OCI-LY3 (cell line): ENCODE measurements at regions not wholly inside any gene's neighbourhood (a gene's known extent, or its start where the extent isn't known, plus 50 kb on each side); places are given as distances from the start of the nearest gene placed in this dataset.
"Not testable (repeated sequence)": the region's sequence is repeated elsewhere in the genome, so short reads cannot be mapped to it uniquely, and the experiment has no call there.

Experiments
- H2AFZ ChIP-seq: fragments of 200-600, 300-600 bp; shearing (Covaris generic); 2 replicates; pipeline ENCODE4 v1.6.0; 2014; ENCODE audit warnings: antibody characterized with exemption, low read depth, low read length
- H3K27ac ChIP-seq: fragments of 200-600, 300-600 bp; sonication (generic); 2 replicates; pipeline ENCODE4 v1.5.1; 2014; ENCODE audit warnings: mild to moderate bottlenecking, low read length, moderate library complexity, mixed read lengths
- H3K27me3 ChIP-seq: fragments of 200-600, 300-600 bp; sonication (generic); 2 replicates; pipeline ENCODE4 v1.6.1; 2014; ENCODE audit warnings: low read depth, low read length, mixed read lengths
- H3K36me3 ChIP-seq: fragments of 200-600, 300-600 bp; sonication (generic); replicated peaks from 2 replicates; pipeline ENCODE3; 2014; ENCODE audit warnings: low read depth, low read length, mixed read lengths
- H3K4me1 ChIP-seq: fragments of 300-600, 200-600 bp; sonication (generic); 2 replicates; pipeline ENCODE4 v1.6.1; 2014; ENCODE audit warnings: low read length, mixed read lengths
- H3K4me2 ChIP-seq: fragments of 200-600, 300-600 bp; sonication (generic); 2 replicates; pipeline ENCODE4 v1.6.1; 2014; ENCODE audit warnings: low read length, mixed read lengths
- H3K4me3 ChIP-seq: fragments of 300-600, 200-600 bp; sonication (generic); 2 replicates; pipeline ENCODE4 v1.5.1; 2014; ENCODE audit warnings: antibody characterized with exemption, mild to moderate bottlenecking, low read length, moderate library complexity
- H3K79me2 ChIP-seq: fragments of 300-600, 200-600 bp; shearing (Covaris generic); 2 replicates; pipeline ENCODE4 v1.6.1; 2014; ENCODE audit warnings: mild to moderate bottlenecking, low read length, mixed read lengths
- H3K9ac ChIP-seq: fragments of 300-600, 200-600 bp; shearing (Covaris generic); 2 replicates; pipeline ENCODE4 v1.6.0; 2014; ENCODE audit warnings: mild to moderate bottlenecking, low read length, moderate library complexity
- H3K9me3 ChIP-seq: fragments of 200-600, 300-600 bp; shearing (Covaris generic); 2 replicates; pipeline ENCODE4 v1.6.1; 2014; ENCODE audit warnings: low read length, mixed read lengths; ENCODE audit not compliant: insufficient read depth
- H4K20me1 ChIP-seq: fragments of 200-600, 300-600 bp; sonication (generic); 2 replicates; pipeline ENCODE4 v1.6.1; 2016; ENCODE audit warnings: low read length, mixed read lengths; ENCODE audit not compliant: insufficient read depth
- EZH2phosphoT487 ChIP-seq: fragments of 200-600 bp; shearing (Covaris generic); IDR thresholded peaks from 2 replicates; pipeline ENCODE4 v1.6.1; 2018; ENCODE audit warnings: antibody characterized with exemption, mixed run types, low read depth
- TF ChIP-seq, protein P1 (sequence below): fragments of 200-600, 300-600 bp; sonication (generic); IDR thresholded peaks from 2 replicates; pipeline ENCODE4 v1.5.1; 2014; ENCODE audit warnings: antibody characterized with exemption, low read length, low read depth

DNA sequence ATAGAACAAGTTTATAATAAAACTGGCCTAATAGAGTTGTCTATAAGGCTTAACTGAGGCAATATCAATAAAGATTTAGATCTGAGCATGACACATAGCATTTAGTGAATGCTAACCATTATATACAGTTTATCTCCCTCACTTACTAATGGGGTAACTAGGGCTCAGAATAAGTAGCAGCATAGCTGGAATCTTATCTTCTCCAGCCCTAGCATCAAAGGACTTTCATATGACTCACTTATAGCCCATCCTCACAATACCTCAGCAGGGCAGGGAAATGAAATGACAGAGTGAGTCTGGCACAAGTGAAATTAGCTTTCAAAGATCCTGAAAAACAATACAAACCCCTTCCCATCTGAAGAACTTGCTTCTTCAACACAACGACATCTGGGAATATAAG lies 362.9 kb downstream of the KIF20B start:
- no peaks in the 10 kb centered on the region for H4K20me1 ChIP-seq
- no peak overlapping the region for H3K27ac ChIP-seq
- no peaks in the 10 kb centered on the region for H3K79me2 ChIP-seq
- no peak overlapping the region for H3K4me3 ChIP-seq
- H3K36me3 ChIP-seq: no peaks in the 10 kb centered on the region
- H2AFZ ChIP-seq: no peak overlapping the region
- TF ChIP-seq EZH2phosphoT487: no peak
- TF ChIP-seq, protein P1, sequence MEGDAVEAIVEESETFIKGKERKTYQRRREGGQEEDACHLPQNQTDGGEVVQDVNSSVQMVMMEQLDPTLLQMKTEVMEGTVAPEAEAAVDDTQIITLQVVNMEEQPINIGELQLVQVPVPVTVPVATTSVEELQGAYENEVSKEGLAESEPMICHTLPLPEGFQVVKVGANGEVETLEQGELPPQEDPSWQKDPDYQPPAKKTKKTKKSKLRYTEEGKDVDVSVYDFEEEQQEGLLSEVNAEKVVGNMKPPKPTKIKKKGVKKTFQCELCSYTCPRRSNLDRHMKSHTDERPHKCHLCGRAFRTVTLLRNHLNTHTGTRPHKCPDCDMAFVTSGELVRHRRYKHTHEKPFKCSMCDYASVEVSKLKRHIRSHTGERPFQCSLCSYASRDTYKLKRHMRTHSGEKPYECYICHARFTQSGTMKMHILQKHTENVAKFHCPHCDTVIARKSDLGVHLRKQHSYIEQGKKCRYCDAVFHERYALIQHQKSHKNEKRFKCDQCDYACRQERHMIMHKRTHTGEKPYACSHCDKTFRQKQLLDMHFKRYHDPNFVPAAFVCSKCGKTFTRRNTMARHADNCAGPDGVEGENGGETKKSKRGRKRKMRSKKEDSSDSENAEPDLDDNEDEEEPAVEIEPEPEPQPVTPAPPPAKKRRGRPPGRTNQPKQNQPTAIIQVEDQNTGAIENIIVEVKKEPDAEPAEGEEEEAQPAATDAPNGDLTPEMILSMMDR: no peak
- H3K27me3 ChIP-seq: no peaks in the 10 kb centered on the region
- H3K9ac ChIP-seq: no peak overlapping the region
- no peaks in the 10 kb centered on the region for H3K4me1 ChIP-seq
- H3K9me3 ChIP-seq: no peaks in the 10 kb centered on the region
- no peak overlapping the region for H3K4me2 ChIP-seq

DNA sequence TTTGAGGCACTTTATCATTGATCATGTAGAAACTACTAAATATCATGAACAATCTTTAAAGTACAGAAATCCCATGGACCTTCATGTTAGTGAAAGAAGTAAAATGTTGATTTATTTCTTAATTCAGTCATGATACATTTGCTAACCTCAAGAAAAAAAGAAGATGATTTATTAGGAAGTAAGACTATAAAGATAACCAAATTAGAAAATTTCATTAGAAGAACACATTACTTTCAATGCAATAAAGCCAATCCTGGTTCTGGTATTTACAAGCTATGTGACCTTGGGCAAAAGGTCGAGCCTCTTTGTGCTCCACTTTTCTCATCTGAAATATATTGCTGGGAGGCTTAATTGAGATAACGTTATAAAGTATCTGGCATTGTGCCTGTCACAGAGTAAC lies 365.0 kb downstream of the KIF20B start:
- H3K36me3 ChIP-seq: no peaks in the 10 kb centered on the region
- TF ChIP-seq, protein P1: no peak
- TF ChIP-seq EZH2phosphoT487: no peak
- no peaks in the 10 kb centered on the region for H3K27me3 ChIP-seq
- H3K4me2 ChIP-seq: no peak overlapping the region
- H2AFZ ChIP-seq: no peak overlapping the region
- H3K4me1 ChIP-seq: no peaks in the 10 kb centered on the region
- no peak overlapping the region for H3K27ac ChIP-seq
- no peaks in the 10 kb centered on the region for H3K9me3 ChIP-seq
- H4K20me1 ChIP-seq: no peaks in the 10 kb centered on the region
- H3K79me2 ChIP-seq: no peaks in the 10 kb centered on the region
- no peak overlapping the region for H3K9ac ChIP-seq
- no peak overlapping the region for H3K4me3 ChIP-seq

DNA sequence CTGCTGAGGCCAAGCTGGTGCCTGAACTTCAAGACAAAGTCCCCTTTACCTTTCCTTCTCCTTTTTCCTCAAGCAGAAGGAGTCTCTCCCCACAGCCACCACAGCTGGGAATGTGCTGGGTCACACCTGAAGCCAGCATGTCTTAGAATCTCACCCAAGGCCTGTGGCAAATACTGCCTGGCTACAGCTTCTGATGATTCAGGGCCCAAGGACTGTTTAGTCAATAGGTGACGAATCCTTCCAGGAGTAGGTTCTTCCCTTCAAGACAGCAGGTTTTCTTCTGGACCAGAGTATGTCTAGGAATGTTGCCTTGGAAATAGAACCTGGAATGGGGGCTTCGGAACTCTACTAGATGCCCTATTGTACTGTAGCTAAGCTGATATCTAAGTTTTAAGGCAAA lies 374.6 kb downstream of the KIF20B start:
- no peaks in the 10 kb centered on the region for H4K20me1 ChIP-seq
- H3K4me3 ChIP-seq: no peak overlapping the region
- TF ChIP-seq, protein P1: no peak
- TF ChIP-seq EZH2phosphoT487: no peak
- H2AFZ ChIP-seq: no peak overlapping the region
- no peaks in the 10 kb centered on the region for H3K27me3 ChIP-seq
- H3K36me3 ChIP-seq: no peaks in the 10 kb centered on the region
- H3K79me2 ChIP-seq: no peaks in the 10 kb centered on the region
- H3K27ac ChIP-seq: no peak overlapping the region
- no peaks in the 10 kb centered on the region for H3K4me1 ChIP-seq
- H3K9me3 ChIP-seq: no peaks in the 10 kb centered on the region
- H3K4me2 ChIP-seq: no peak overlapping the region
- no peak overlapping the region for H3K9ac ChIP-seq

DNA sequence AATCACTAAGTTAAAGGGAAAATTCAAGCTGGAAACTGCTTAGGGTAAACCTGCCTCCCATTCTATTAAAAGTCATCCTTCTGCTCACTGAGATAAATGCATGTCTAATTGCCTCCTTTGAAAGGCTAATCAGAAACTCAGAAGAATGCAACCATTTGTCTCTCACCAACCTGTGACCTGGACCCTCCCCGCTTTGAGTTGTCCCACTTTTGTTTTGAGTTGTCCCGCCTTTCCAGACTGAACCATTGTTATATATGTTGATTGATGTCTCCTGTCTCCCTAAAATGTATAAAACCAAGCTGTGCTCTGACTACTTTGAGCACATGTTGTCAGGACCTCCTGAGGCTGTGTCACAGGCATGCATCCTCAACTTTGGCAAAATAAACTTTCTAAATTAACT lies 378.4 kb downstream of the KIF20B start:
- Histone ChIP-seq H3K4me3 (no peak overlapping the region), H3K9ac (no peak overlapping the region), H2AFZ (no peak overlapping the region), H3K36me3 (no peaks in the 10 kb centered on the region), H3K79me2 (no peaks in the 10 kb centered on the region), H3K9me3 (no peaks in the 10 kb centered on the region), H3K4me1 (no peaks in the 10 kb centered on the region), H3K4me2 (no peak overlapping the region), H4K20me1 (no peaks in the 10 kb centered on the region), H3K27me3 (no peaks in the 10 kb centered on the region), H3K27ac (no peak overlapping the region)
- TF ChIP-seq EZH2phosphoT487: no peak
- TF ChIP-seq, protein P1: no peak

DNA sequence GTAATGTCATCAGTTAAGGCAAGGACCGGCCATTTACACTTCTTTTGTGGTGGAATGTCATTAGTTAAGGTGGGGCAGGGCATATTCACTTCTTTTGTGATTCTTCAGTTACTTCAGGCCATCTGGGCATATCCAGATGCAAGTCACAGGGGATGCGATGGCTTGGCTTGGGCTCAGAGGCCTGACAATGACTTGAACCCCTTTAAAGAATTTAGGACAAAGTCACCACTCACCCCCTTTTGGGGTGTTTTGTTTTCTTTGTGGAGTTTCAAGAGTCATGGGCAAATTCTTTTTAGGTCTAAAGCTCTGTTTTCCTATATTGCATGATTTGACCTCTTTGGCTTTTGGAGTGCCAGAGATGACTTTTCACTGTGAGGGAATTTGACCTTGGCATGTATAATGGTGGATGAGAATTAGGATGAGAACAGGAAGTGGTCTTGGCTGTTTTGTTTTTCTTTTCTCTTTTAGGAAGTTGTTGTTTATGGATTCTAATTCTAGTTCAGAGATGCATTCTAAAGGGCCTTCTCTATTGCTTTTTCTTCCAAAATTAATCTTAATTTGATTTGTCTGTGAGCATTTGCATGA lies 385.3 kb downstream of the KIF20B start:
- Histone ChIP-seq H3K9ac (peak overlapping the region; percentile 19; the same call in 1 of the 2 replicates), H3K4me1 (peaks cover 13% of the 10 kb centered on the region), H3K4me2 (peak overlapping the region; percentile 13; the same call in 1 of the 2 replicates), H3K27ac (peak overlapping the region; percentile 29; the same call in 1 of the 2 replicates)
- not testable (repeated sequence) for H3K4me3 ChIP-seq, H3K36me3 ChIP-seq, H3K9me3 ChIP-seq, H3K27me3 ChIP-seq, H3K79me2 ChIP-seq, H2AFZ ChIP-seq, H4K20me1 ChIP-seq
